Endothelial cell (in vitro differentiated cells): ENCODE measurements at regions not wholly inside any gene's neighbourhood (a gene's known extent, or its start where the extent isn't known, plus 50 kb on each side); places are given as distances from the start of the nearest gene placed in this dataset.

Source experiments
- DNase-seq: peaks from one replicate; pipeline ENCODE4 v3.0.0; 2021; ENCODE audit warnings: low spot score
- H3K27ac Mint-ChIP-seq: one replicate; pipeline ENCODE4 v1.8.0; 2021; ENCODE audit warnings: mixed read lengths, inconsistent platforms; ENCODE audit not compliant: unreplicated experiment
- H3K27me3 Mint-ChIP-seq: one replicate; pipeline ENCODE4 v1.8.0; 2021; ENCODE audit warnings: mild to moderate bottlenecking, moderate library complexity, mixed read lengths, inconsistent platforms; ENCODE audit not compliant: unreplicated experiment
- H3K36me3 Mint-ChIP-seq: one replicate; pipeline ENCODE4 v1.8.0; 2021; ENCODE audit warnings: mild to moderate bottlenecking, low read depth, mixed read lengths, inconsistent platforms; ENCODE audit not compliant: unreplicated experiment
- H3K4me1 Mint-ChIP-seq: one replicate; pipeline ENCODE4 v1.8.0; 2021; ENCODE audit warnings: mild to moderate bottlenecking, mixed read lengths, inconsistent platforms; ENCODE audit not compliant: unreplicated experiment
- H3K4me3 Mint-ChIP-seq: one replicate; pipeline ENCODE4 v1.8.0; 2021; ENCODE audit warnings: mild to moderate bottlenecking, mixed read lengths, inconsistent platforms; ENCODE audit not compliant: unreplicated experiment
- H3K9me3 Mint-ChIP-seq: one replicate; pipeline ENCODE4 v1.8.0; 2021; ENCODE audit warnings: mixed read lengths, inconsistent platforms; ENCODE audit not compliant: unreplicated experiment
- CTCF ChIP-seq: fragments of 200-600 bp; sonication (generic); IDR thresholded peaks from one replicate; pipeline ENCODE4 v1.5.0; 2021; ENCODE audit warnings: antibody characterized with exemption; ENCODE audit not compliant: unreplicated experiment

- DNase-seq, result no peak
- Mint-ChIP-seq H3K4me1 (peaks cover 5% of the 10 kb centered on the region), H3K4me3 (no peak overlapping the region), H3K9me3 (no peaks in the 10 kb centered on the region), H3K27ac (no peak overlapping the region), H3K36me3 (no peaks in the 10 kb centered on the region), H3K27me3 (no peaks in the 10 kb centered on the region)
- TF ChIP-seq CTCF, result no peak
These were observed 1378.4 kb upstream of the PIK3C3 start for GRCh38 chr18:40576507-40577115.

- Mint-ChIP-seq H3K27ac (no peak overlapping the region), H3K4me3 (no peak overlapping the region), H3K27me3 (no peaks in the 10 kb centered on the region), H3K4me1 (no peaks in the 10 kb centered on the region), H3K36me3 (no peaks in the 10 kb centered on the region), H3K9me3 (no peaks in the 10 kb centered on the region)
- no peak for TF ChIP-seq CTCF
- DNase-seq, result no peak
These were observed 1384.4 kb upstream of the PIK3C3 start for GRCh38 chr18:40570615-40571014.

- Mint-ChIP-seq H3K27me3 (no peaks in the 10 kb centered on the region), H3K4me1 (no peaks in the 10 kb centered on the region), H3K36me3 (no peaks in the 10 kb centered on the region), H3K27ac (no peak overlapping the region), H3K4me3 (no peak overlapping the region), H3K9me3 (no peaks in the 10 kb centered on the region)
- no peak for DNase-seq
- TF ChIP-seq CTCF, result no peak
These were observed 1385.4 kb upstream of the PIK3C3 start for GRCh38 chr18:40569605-40570004.

- Mint-ChIP-seq H3K4me1 (no peaks in the 10 kb centered on the region), H3K4me3 (no peak overlapping the region), H3K27ac (no peak overlapping the region), H3K9me3 (no peaks in the 10 kb centered on the region), H3K36me3 (no peaks in the 10 kb centered on the region), H3K27me3 (no peaks in the 10 kb centered on the region)
- no peak for TF ChIP-seq CTCF
- DNase-seq, result no peak
These were observed 1388.6 kb upstream of the PIK3C3 start for GRCh38 chr18:40566510-40566844.

- no peak overlapping the region for H3K4me3 Mint-ChIP-seq
- no peak overlapping the region for H3K27ac Mint-ChIP-seq
- H3K36me3 Mint-ChIP-seq, result no peaks in the 10 kb centered on the region
These were observed 1389.1 kb upstream of the PIK3C3 start for GRCh38 chr18:40565805-40566509.

More at GRCh38 chr18:40565805-40566509, 1389.1 kb upstream of the PIK3C3 start:
- no peak for DNase-seq
- no peaks in the 10 kb centered on the region for H3K9me3 Mint-ChIP-seq
- H3K27me3 Mint-ChIP-seq, result no peaks in the 10 kb centered on the region
- H3K4me1 Mint-ChIP-seq, result no peaks in the 10 kb centered on the region
- no peak for TF ChIP-seq CTCF
